ENCODE measurements at regions not wholly inside any gene's neighbourhood (a gene's known extent, or its start where the extent isn't known, plus 50 kb on each side); places are given as distances from the start of the nearest gene placed in this dataset.

DNA sequence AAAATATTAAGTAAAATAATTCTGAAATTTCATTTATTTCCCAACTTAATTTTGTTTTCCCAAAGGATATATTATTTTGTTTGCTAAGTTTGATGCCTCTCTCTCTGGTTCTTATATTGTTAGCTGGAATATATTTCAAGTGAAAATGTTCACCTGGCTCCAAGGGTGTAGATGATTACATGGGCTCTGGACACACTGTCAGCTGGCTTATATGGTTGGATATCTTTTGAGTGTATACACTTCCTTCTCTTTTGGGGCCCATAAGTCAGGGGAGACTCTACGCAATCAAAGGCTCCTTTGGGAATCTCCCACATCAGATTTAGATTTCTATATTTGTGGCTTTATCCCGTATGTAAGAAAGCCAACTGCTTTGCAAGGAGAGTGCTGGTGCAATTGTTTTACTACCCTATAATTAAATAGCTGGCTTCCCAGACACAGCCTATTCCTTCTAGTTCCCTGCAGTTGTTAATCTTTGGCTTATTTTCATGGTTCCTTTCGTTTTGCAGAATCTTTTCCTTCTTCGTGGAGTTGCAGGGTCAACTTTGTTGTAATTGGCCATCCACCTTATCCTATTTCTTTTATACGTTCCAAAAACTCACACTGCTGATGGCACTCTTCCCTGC is 225.7 kb downstream of the DPH6 start:
- no TSS peak for BruUV-seq (replicated peaks)
- Histone ChIP-seq H3K9me2 (replicated peaks; ENCODE audit: low read length) (no peaks in the 10 kb centered on the region), H3K4me1 (ENCODE audit: insufficient read depth, low read length) (no peaks in the 10 kb centered on the region), H3K79me2 (ENCODE audit: low read length) (no peaks in the 10 kb centered on the region), H3K9me3 (ENCODE audit: low read length) (no peaks in the 10 kb centered on the region), H3K9ac (ENCODE audit: low read length) (no peak overlapping the region), H3K4me3 (ENCODE audit: low read length) (no peak overlapping the region), H3K27me3 (ENCODE audit: low read length) (no peaks in the 10 kb centered on the region), H3K4me2 (ENCODE audit: low read length) (no peak overlapping the region), H3K36me3 (ENCODE audit: low read depth, low read length) (no peaks in the 10 kb centered on the region), H2AFZ (ENCODE audit: low read length) (no peak overlapping the region), H3F3A (ENCODE audit: low read length, unreplicated experiment) (no peaks in the 10 kb centered on the region), H4K20me1 (ENCODE audit: low read length) (no peaks in the 10 kb centered on the region), H3K27ac (ENCODE audit: low read length) (no peak overlapping the region)
- no peak for TF ChIP-seq EZH2phosphoT487 (IDR thresholded peaks at IDR 0.05; ENCODE audit: borderline replicate concordance, low read length)
- TF ChIP-seq EZH2 (IDR thresholded peaks at IDR 0.05; ENCODE audit: low read length, unreplicated experiment), result no peak
- TF ChIP-seq, protein P1, sequence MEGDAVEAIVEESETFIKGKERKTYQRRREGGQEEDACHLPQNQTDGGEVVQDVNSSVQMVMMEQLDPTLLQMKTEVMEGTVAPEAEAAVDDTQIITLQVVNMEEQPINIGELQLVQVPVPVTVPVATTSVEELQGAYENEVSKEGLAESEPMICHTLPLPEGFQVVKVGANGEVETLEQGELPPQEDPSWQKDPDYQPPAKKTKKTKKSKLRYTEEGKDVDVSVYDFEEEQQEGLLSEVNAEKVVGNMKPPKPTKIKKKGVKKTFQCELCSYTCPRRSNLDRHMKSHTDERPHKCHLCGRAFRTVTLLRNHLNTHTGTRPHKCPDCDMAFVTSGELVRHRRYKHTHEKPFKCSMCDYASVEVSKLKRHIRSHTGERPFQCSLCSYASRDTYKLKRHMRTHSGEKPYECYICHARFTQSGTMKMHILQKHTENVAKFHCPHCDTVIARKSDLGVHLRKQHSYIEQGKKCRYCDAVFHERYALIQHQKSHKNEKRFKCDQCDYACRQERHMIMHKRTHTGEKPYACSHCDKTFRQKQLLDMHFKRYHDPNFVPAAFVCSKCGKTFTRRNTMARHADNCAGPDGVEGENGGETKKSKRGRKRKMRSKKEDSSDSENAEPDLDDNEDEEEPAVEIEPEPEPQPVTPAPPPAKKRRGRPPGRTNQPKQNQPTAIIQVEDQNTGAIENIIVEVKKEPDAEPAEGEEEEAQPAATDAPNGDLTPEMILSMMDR (conservative IDR thresholded peaks at IDR 0.05; ENCODE audit: low read depth, low read length), result no peak
- DNase-seq (no peak), ATAC-seq (no peak)
- POLR2A ChIA-PET (ENCODE audit: unreplicated experiment), result no interaction called here
- intact Hi-C loops (cut with micrococcal nuclease), result no loop called here
- CTCF ChIA-PET, result interaction anchor here (1.1 kb wide), 1 partner anchor 124 kb away, joined by 3 read pairs; no protein-coding TSS in a partner anchor

DNA sequence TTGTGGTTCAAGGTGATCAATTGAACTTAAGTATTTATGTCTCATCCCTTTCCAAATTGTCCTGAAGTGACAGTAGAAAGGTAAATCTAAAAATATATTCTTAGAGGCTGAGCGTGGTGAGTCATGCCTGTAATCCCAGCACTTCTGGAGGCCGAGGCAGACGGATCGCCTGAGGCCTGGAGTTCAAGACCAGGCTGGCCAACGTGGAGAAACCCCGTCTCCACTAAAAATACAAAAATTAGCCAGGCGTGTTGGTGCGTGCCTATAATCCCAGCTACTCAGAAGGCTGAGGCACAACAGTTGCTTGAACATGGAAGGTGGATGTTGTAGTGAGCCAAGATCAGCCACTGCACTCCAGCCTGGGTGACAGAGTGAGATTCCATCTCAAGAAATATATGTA is 226.6 kb downstream of the DPH6 start:
- no peak overlapping the region for H2AFZ ChIP-seq (ENCODE audit: low read length)
- no peak overlapping the region for H3K9ac ChIP-seq (ENCODE audit: low read length)
- TF ChIP-seq EZH2phosphoT487 (IDR thresholded peaks at IDR 0.05; ENCODE audit: borderline replicate concordance, low read length) (no peak), EZH2 (IDR thresholded peaks at IDR 0.05; ENCODE audit: low read length, unreplicated experiment) (no peak)
- TF ChIP-seq, protein P1 (conservative IDR thresholded peaks at IDR 0.05; ENCODE audit: low read depth, low read length), result no peak
- no peaks in the 10 kb centered on the region for H3K9me3 ChIP-seq (ENCODE audit: low read length)
- no peak overlapping the region for H3K4me2 ChIP-seq (ENCODE audit: low read length)
- H3K4me1 ChIP-seq (ENCODE audit: insufficient read depth, low read length), result no peaks in the 10 kb centered on the region
- no peaks in the 10 kb centered on the region for H3K9me2 ChIP-seq (replicated peaks; ENCODE audit: low read length)
- no peaks in the 10 kb centered on the region for H3K36me3 ChIP-seq (ENCODE audit: low read depth, low read length)
- H3K27ac ChIP-seq (ENCODE audit: low read length), result no peak overlapping the region
- ATAC-seq, result no peak
- CTCF ChIA-PET, result interaction anchor here (1.1 kb wide), 1 partner anchor 125 kb away, joined by 3 read pairs; no protein-coding TSS in a partner anchor
- intact Hi-C loops (cut with micrococcal nuclease), result no loop called here
- H3F3A ChIP-seq (ENCODE audit: low read length, unreplicated experiment), result no peaks in the 10 kb centered on the region
- H3K27me3 ChIP-seq (ENCODE audit: low read length), result no peaks in the 10 kb centered on the region
- POLR2A ChIA-PET (ENCODE audit: unreplicated experiment), result no interaction called here
- no peaks in the 10 kb centered on the region for H4K20me1 ChIP-seq (ENCODE audit: low read length)
- no peak for DNase-seq
- H3K79me2 ChIP-seq (ENCODE audit: low read length), result no peaks in the 10 kb centered on the region
- no TSS peak for BruUV-seq (replicated peaks)
- H3K4me3 ChIP-seq (ENCODE audit: low read length), result no peak overlapping the region

DNA sequence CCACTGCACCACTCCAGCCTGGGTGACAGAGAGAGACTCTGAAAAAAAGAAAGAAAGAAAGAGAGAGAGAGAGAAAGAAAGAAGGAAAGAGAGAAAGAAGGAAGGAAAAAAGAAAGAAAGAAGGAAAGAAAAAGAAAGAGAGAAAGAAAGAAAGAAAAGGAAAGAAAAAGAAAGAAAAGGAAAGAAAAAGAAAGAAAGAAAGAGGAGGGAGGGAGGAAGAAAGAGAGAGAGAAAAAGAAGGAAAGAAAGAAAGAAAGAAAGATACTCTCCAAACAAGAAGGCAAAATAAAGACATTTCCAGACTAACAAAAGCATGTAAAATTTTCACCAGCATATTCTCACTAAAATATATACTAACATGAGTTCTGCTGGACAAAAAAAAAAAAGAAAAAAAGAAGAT is 228.7 kb downstream of the DPH6 start:
- H3F3A ChIP-seq (ENCODE audit: low read length, unreplicated experiment), result no peaks in the 10 kb centered on the region
- no peaks in the 10 kb centered on the region for H3K27me3 ChIP-seq (ENCODE audit: low read length)
- no peak overlapping the region for H3K27ac ChIP-seq (ENCODE audit: low read length)
- no peaks in the 10 kb centered on the region for H3K4me1 ChIP-seq (ENCODE audit: insufficient read depth, low read length)
- H3K79me2 ChIP-seq (ENCODE audit: low read length), result no peaks in the 10 kb centered on the region
- no peak overlapping the region for H3K4me3 ChIP-seq (ENCODE audit: low read length)
- ChIA-PET CTCF (no interaction called here), POLR2A (ENCODE audit: unreplicated experiment) (no interaction called here)
- no peak overlapping the region for H3K4me2 ChIP-seq (ENCODE audit: low read length)
- no peak for TF ChIP-seq EZH2phosphoT487 (IDR thresholded peaks at IDR 0.05; ENCODE audit: borderline replicate concordance, low read length)
- TF ChIP-seq EZH2 (IDR thresholded peaks at IDR 0.05; ENCODE audit: low read length, unreplicated experiment), result no peak
- TF ChIP-seq, protein P1 (conservative IDR thresholded peaks at IDR 0.05; ENCODE audit: low read depth, low read length), result no peak
- DNase-seq (no peak), ATAC-seq (no peak)
- no peaks in the 10 kb centered on the region for H3K9me2 ChIP-seq (replicated peaks; ENCODE audit: low read length)
- no peaks in the 10 kb centered on the region for H3K9me3 ChIP-seq (ENCODE audit: low read length)
- intact Hi-C loops (cut with micrococcal nuclease), result no loop called here
- no peaks in the 10 kb centered on the region for H4K20me1 ChIP-seq (ENCODE audit: low read length)
- H2AFZ ChIP-seq (ENCODE audit: low read length), result no peak overlapping the region
- H3K9ac ChIP-seq (ENCODE audit: low read length), result no peak overlapping the region
- H3K36me3 ChIP-seq (ENCODE audit: low read depth, low read length), result no peaks in the 10 kb centered on the region
- BruUV-seq (replicated peaks), result no TSS peak

All from PC-3 (cell line).